IMR-90 (cell line): ENCODE measurements at regions not wholly inside any gene's neighbourhood (a gene's known extent, or its start where the extent isn't known, plus 50 kb on each side); places are given as distances from the start of the nearest gene placed in this dataset.
A peak's percentile ranks its signal among the peaks of the same experiment; 100 is the strongest.

ENCODE experiments used
- ATAC-seq: fragments of 200-7000 bp; cut with Tn5 transposase; 2 replicates; pipeline ENCODE4 v1.9.1; 2020; ENCODE audit warnings: low read depth, mild to moderate bottlenecking, moderate library complexity
- BruUV-seq: library from RNA; stranded (reverse); fragments of 400-500 nt; replicated peaks from 2 replicates; lab custom pipeline; 2021; lab: Mats Ljungman, UMichigan
- CTCF ChIA-PET: fragments of 300-600 bp; formaldehyde crosslinking; extraction: SDS; loops from one replicate; lab custom pipeline; 2021; ENCODE audit warnings: antibody characterized with exemption; lab: Yijun Ruan, JAX
- POLR2A ChIA-PET: fragments of 300-600 bp; sonication (Branson Sonifier 250); formaldehyde crosslinking; loops from one replicate; lab custom pipeline; 2022; ENCODE audit warnings: antibody characterized with exemption; ENCODE audit not compliant: unreplicated experiment; lab: Charles Lee
- DNase-seq: peaks from one replicate; pipeline ENCODE4 v3.0.0; 2013
- H2AFZ ChIP-seq: replicated peaks from 2 replicates; pipeline ENCODE3; 2013; ENCODE audit warnings: low read length, mild to moderate bottlenecking; ENCODE audit not compliant: poor library complexity
- H2AK5ac ChIP-seq: 2 replicates; pipeline ENCODE4 v1.6.1; 2013; ENCODE audit warnings: low read depth, low read length, inconsistent platforms
- H2AK9ac ChIP-seq: replicated peaks from 2 replicates; pipeline ENCODE3; 2013; ENCODE audit warnings: mild to moderate bottlenecking, low read depth, low read length, moderate library complexity; ENCODE audit not compliant: poor library complexity
- H2BK120ac ChIP-seq: 2 replicates; pipeline ENCODE4 v1.6.1; 2013; ENCODE audit warnings: low read depth, low read length, inconsistent platforms
- H2BK15ac ChIP-seq: 3 replicates; pipeline ENCODE4 v1.6.1; 2013; ENCODE audit warnings: low read depth, low read length, inconsistent platforms
- H2BK20ac ChIP-seq: 2 replicates; pipeline ENCODE4 v1.6.1; 2013; ENCODE audit warnings: low read depth, mild to moderate bottlenecking, inconsistent platforms, low read length, moderate library complexity
- H2BK5ac ChIP-seq: 2 replicates; pipeline ENCODE4 v1.6.1; 2013; ENCODE audit warnings: mild to moderate bottlenecking, low read depth, low read length, inconsistent platforms; ENCODE audit not compliant: poor library complexity, severe bottlenecking
- H3K14ac ChIP-seq: replicated peaks from 2 replicates; pipeline ENCODE4 v1.6.1; 2013; ENCODE audit warnings: low read depth, low read length, inconsistent platforms
- H3K18ac ChIP-seq: 2 replicates; pipeline ENCODE4 v1.6.1; 2013; ENCODE audit warnings: low read depth, low read length, control low read depth
- H3K23ac ChIP-seq: 2 replicates; pipeline ENCODE4 v1.6.1; 2013; ENCODE audit warnings: low read depth, low read length, inconsistent platforms
- H3K27ac ChIP-seq: 2 replicates; pipeline ENCODE4 v1.5.1; 2013; ENCODE audit warnings: mild to moderate bottlenecking, control low read depth, low read length; ENCODE audit not compliant: insufficient read depth
- H3K27me3 ChIP-seq: 2 replicates; pipeline ENCODE4 v1.6.1; 2013; ENCODE audit warnings: low read length; ENCODE audit not compliant: control insufficient read depth, insufficient read depth
- H3K36me3 ChIP-seq: 2 replicates; pipeline ENCODE4 v1.6.1; 2013; ENCODE audit warnings: low read length, mixed read lengths; ENCODE audit not compliant: control insufficient read depth, insufficient read depth
- H3K4ac ChIP-seq: 2 replicates; pipeline ENCODE4 v1.6.1; 2013; ENCODE audit warnings: low read depth, low read length, inconsistent platforms
- H3K4me1 ChIP-seq: 2 replicates; pipeline ENCODE4 v1.6.1; 2013; ENCODE audit warnings: low read length, mixed read lengths; ENCODE audit not compliant: control insufficient read depth, insufficient read depth
- H3K4me2 ChIP-seq: 2 replicates; pipeline ENCODE4 v1.6.1; 2013; ENCODE audit warnings: low read depth, mild to moderate bottlenecking, control low read depth, low read length, moderate library complexity
- H3K4me3 ChIP-seq: 2 replicates; pipeline ENCODE4 v1.5.1; 2013; ENCODE audit warnings: low read depth, mild to moderate bottlenecking, control low read depth, low read length, moderate library complexity; ENCODE audit not compliant: insufficient read depth
- H3K56ac ChIP-seq: 2 replicates; pipeline ENCODE4 v1.6.1; 2013; ENCODE audit warnings: low read length, inconsistent platforms; ENCODE audit not compliant: insufficient read depth; ENCODE audit errors: extremely low read depth
- H3K79me1 ChIP-seq, 2 experiments: 2 replicates each; pipeline ENCODE4 v1.6.1; 2013; ENCODE audit warnings: low read length in 2 of 2, inconsistent platforms in 1 of 2, low read depth in 1 of 2
- H3K9ac ChIP-seq: 2 replicates; pipeline ENCODE4 v1.6.1; 2013; ENCODE audit warnings: low read depth, low read length, control low read depth
- H3K9me1 ChIP-seq: 2 replicates; pipeline ENCODE4 v1.6.1; 2013; ENCODE audit warnings: low read length, inconsistent platforms; ENCODE audit not compliant: insufficient read depth
- H3K9me3 ChIP-seq: 2 replicates; pipeline ENCODE4 v1.6.1; 2013; ENCODE audit warnings: low read length; ENCODE audit not compliant: control insufficient read depth, insufficient read depth
- H4K20me1 ChIP-seq: 2 replicates; pipeline ENCODE4 v1.6.1; 2013; ENCODE audit warnings: low read length, inconsistent platforms; ENCODE audit not compliant: insufficient read depth
- H4K5ac ChIP-seq: 2 replicates; pipeline ENCODE4 v1.6.1; 2013; ENCODE audit warnings: mild to moderate bottlenecking, low read depth, low read length, control low read depth
- H4K8ac ChIP-seq, 2 experiments: 2 replicates each; pipeline ENCODE4 v1.6.1; 2013; ENCODE audit warnings: low read depth in 2 of 2, low read length in 2 of 2, control low read depth in 1 of 2, inconsistent platforms in 1 of 2
- H4K91ac ChIP-seq: 2 replicates; pipeline ENCODE4 v1.6.1; 2013; ENCODE audit warnings: low read depth, low read length, inconsistent platforms; ENCODE audit not compliant: insufficient read depth
- CEBPB ChIP-seq: IDR thresholded peaks from 2 replicates; pipeline ENCODE4 v1.6.1; 2012; ENCODE audit warnings: low read depth, low read length, improper control_type of control experiment
- FOS ChIP-seq: fragments of 150-350 bp; IDR thresholded peaks from 2 replicates; pipeline ENCODE4 v1.6.1; 2016; ENCODE audit warnings: low read depth, low read length
- MAZ ChIP-seq: IDR thresholded peaks from 2 replicates; pipeline ENCODE4 v1.6.1; 2012; ENCODE audit warnings: low read depth, mild to moderate bottlenecking, low read length, improper control_type of control experiment, moderate library complexity, borderline replicate concordance
- NFE2L2 ChIP-seq: fragments of 150-350 bp; IDR thresholded peaks from 2 replicates; pipeline ENCODE4 v1.6.1; 2016; ENCODE audit warnings: low read depth, mild to moderate bottlenecking, low read length
- RAD21 ChIP-seq: IDR thresholded peaks from 2 replicates; pipeline ENCODE4 v1.6.1; 2012; ENCODE audit warnings: low read length, improper control_type of control experiment
- WGBS, 2 experiments: methylation state at CpG; one replicate each; pipeline versions ENCODE4 v1.1.5 to v1.1.7; 2013; ENCODE audit warnings: missing lambda C conversion rate in 2 of 2; ENCODE audit not compliant: insufficient read length in 1 of 2; ENCODE audit errors: extremely low coverage in 2 of 2; 5-methylcytosine and 5-hydroxymethylcytosine counted together
- dilution Hi-C: fragments of 300-500 bp; cut with HindIII; formaldehyde crosslinking; loops from one replicate; pipeline ENCODE4 v1.14.3; 2018; ENCODE audit warnings: low sequenced_read_pairs; ENCODE audit not compliant: unreplicated experiment
- in situ Hi-C: fragments of 300-500 bp; cut with MboI; formaldehyde crosslinking; loops from 3 replicates; pipeline ENCODE4 v1.14.3; 2019; ENCODE audit warnings: low sequenced_read_pairs, inconsistent platforms, mixed read lengths
- intact Hi-C: fragments of 100-400 bp; cut with micrococcal nuclease; formaldehyde crosslinking; loops from 2 replicates; pipeline ENCODE4 v1.10.0; 2022
- TF ChIP-seq, protein P1 (sequence below): conservative IDR thresholded peaks from 2 replicates; pipeline ENCODE4 v1.5.1; 2012; ENCODE audit warnings: mild to moderate bottlenecking, low read depth, low read length, improper control_type of control experiment

DNA sequence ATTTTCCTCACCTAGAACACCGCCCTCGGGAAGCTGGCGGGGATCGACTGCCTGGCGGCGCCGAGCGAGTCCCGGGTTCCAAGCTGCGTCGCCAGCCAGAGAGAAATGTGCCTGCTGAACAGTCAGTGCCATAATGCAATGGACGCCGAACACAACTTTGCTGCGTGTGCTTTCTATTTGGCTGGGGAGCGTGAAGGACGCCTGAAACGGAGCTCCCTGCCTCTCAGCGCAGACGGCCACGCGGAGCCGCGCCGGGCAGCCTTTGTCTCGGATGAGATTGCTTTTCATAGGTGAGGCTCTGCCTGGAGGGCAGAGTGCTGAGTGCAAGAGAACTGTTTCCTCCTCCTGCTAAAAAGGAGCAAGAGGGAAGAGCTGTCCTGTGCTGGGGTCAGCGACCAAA lies 107.7 kb upstream of the BCOR start:
- H3K4ac ChIP-seq, result no peak overlapping the region
- H3K4me2 ChIP-seq, result no peak overlapping the region
- H4K20me1 ChIP-seq, result no peaks in the 10 kb centered on the region
- POLR2A ChIA-PET, result no interaction called here
- DNase-seq (no peak), ATAC-seq (no peak)
- no peak overlapping the region for H3K9ac ChIP-seq
- H3K4me3 ChIP-seq, result no peak overlapping the region
- 64% methylated on average over 16 of the region's 26 CpGs; no CpG with 5 or more reads in 1 of the 2 experiments for WGBS, 2 experiments
- no peak overlapping the region for H3K18ac ChIP-seq
- H4K8ac ChIP-seq, result no peak overlapping the region
- H3K9me1 ChIP-seq, result no peaks in the 10 kb centered on the region
- no peaks in the 10 kb centered on the region for H3K79me1 ChIP-seq
- no peaks in the 10 kb centered on the region; the same call in 1 of the 2 replicates for H3K9me3 ChIP-seq
- no peaks in the 10 kb centered on the region for H3K4me1 ChIP-seq
- dilution Hi-C loops (no loop called here), intact Hi-C loops (no loop called here), in situ Hi-C loops (no loop called here)
- H2BK15ac ChIP-seq, result no peak overlapping the region
- no peaks in the 10 kb centered on the region; the same call in 1 of the 2 replicates for H3K27me3 ChIP-seq
- H2BK120ac ChIP-seq, result no peak overlapping the region
- H2AFZ ChIP-seq, result peak overlapping the region; percentile 37
- no TSS peak for BruUV-seq
- no peak overlapping the region for H4K5ac ChIP-seq
- no peak overlapping the region for H4K91ac ChIP-seq
- H3K23ac ChIP-seq, result no peak overlapping the region
- no peak overlapping the region for H3K56ac ChIP-seq
- TF ChIP-seq NFE2L2 (no peak), FOS (no peak), CEBPB (no peak), MAZ (no peak), RAD21 (no peak)
- TF ChIP-seq, protein P1, sequence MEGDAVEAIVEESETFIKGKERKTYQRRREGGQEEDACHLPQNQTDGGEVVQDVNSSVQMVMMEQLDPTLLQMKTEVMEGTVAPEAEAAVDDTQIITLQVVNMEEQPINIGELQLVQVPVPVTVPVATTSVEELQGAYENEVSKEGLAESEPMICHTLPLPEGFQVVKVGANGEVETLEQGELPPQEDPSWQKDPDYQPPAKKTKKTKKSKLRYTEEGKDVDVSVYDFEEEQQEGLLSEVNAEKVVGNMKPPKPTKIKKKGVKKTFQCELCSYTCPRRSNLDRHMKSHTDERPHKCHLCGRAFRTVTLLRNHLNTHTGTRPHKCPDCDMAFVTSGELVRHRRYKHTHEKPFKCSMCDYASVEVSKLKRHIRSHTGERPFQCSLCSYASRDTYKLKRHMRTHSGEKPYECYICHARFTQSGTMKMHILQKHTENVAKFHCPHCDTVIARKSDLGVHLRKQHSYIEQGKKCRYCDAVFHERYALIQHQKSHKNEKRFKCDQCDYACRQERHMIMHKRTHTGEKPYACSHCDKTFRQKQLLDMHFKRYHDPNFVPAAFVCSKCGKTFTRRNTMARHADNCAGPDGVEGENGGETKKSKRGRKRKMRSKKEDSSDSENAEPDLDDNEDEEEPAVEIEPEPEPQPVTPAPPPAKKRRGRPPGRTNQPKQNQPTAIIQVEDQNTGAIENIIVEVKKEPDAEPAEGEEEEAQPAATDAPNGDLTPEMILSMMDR, result no peak
- no peak overlapping the region for H3K14ac ChIP-seq
- H3K27ac ChIP-seq, result no peak overlapping the region
- H2BK5ac ChIP-seq, result no peak overlapping the region
- CTCF ChIA-PET, result no interaction called here
- no peaks in the 10 kb centered on the region for H3K36me3 ChIP-seq
- H2BK20ac ChIP-seq, result no peak overlapping the region
- no peak overlapping the region for H2AK5ac ChIP-seq
- no peak overlapping the region for H2AK9ac ChIP-seq
